Esophagus mucosa (tissue), 1 donor: ENCODE measurements at regions not wholly inside any gene's neighbourhood (a gene's known extent, or its start where the extent isn't known, plus 50 kb on each side); places are given as distances from the start of the nearest gene placed in this dataset.

Source experiments
- ATAC-seq: fragments of 200-7000 bp; cut with Tn5 transposase; one replicate; pipeline ENCODE4 v1.9.1; 2020
- donor health status: DM: yes; HTN: yes; CAD: no.

DNA sequence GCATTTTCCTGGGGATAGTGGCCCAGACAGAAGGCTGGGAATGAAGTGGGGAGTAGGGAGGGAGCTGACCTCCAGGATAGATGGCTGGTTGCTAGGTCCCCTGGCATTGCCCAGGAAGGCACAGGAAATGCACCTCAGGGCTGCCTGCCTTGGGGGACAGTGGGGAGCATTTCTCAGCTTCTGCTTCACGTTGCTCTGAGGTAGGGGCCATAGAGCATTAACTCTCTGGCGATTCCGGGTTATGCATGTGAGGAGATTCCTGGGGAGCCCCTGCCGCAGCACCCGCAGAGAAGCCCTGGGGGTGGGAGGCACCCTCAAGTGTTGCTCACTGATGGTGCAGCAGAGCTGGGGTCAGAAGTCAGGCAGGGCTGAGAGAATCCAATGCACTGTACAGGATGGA is 256.5 kb downstream of the CYP26B1 start:
- ATAC-seq = no peak

DNA sequence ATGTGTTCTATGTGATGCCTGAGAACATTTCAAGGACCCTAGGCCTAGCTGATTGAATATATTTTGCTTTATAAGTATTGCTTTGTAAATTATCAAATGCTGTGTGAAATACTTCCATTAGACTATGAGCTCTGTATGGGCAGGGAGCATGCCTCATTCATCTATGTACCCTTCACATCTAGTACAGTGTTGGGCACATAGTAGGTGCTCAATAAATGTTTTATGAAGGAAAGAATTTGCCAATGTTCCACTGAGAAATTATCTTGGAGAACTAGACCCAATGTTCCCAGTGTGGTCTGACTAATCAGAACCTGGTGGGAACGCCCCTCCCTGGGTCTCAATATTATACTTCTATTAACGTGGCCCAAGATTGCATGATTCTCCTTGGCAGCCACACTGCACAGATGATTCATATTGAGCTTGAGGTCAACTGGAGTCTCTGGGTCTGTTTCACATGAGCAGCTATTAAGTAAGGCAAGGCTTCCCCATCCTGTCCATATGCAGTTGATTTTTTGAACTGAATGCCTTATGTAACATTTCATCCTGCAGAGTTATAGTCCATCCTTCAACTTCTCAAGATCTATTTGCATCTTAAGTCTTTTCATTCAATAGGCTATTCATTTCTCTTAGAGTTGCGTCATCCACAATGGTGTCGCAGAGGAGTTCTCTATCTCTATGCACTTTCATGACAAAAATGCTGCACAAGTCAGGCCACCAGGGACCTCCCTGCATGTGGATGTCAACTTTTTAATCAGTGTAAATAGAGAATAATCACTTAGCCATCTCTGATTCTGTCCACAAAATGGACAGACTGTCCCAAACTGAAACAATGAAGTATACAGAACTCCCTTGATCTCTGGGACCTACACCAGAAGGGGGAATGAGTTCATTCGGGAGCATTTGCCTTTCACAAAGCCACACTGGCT is 257.6 kb downstream of the CYP26B1 start:
- peak; percentile 60 for ATAC-seq

DNA sequence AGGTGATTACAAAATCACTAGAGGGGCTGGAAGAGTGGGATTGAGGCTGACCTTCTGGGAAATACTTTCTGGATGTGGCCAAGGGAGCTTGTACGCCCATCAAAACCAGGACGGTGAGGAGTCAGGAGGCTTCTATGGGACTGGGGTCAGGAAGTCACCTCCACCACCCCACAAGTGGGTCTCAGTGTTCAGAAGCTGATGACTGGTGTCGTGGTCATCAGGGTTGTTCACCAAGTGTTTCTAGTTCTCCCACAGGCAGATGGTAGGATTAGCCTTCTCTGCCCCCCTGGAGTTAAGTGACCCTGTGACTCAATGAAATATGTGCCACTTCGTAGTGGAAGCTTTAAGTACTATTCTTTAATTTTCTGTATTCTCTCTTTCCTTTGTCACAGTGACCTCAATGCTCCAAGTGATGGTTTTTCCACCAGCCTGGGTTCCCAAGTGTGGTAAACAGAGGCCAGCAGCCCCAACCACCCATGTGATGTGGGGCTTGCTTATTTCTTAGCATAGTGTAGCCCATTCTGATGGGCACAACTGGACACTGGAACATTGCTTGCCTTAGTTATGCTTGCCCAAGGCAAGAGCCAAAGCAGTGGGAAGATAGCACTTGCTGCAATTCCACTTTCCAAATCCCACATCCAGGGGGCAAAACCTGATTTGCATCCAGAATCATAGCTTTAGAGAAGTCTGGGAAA is 258.8 kb downstream of the CYP26B1 start:
- no peak for ATAC-seq

DNA sequence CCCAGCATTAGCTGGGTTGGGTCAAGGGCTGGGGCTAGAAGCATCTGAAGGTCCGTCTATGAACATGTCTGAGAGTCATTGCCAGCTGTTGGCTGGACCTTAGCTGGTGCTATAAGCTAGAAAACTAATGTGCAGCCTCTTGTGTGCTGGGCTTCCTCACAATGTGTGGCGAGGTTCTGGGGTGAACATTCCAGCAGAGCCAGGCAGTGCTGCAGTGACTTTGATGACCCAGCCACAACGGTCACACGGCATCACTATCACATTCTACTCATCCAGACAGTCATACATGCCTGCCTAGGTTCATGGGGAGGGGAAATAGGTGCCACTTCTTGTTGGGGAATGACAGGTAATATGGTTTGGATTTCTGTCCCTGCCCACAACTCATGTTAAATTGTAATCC is 260.5 kb downstream of the CYP26B1 start:
- no peak for ATAC-seq

DNA sequence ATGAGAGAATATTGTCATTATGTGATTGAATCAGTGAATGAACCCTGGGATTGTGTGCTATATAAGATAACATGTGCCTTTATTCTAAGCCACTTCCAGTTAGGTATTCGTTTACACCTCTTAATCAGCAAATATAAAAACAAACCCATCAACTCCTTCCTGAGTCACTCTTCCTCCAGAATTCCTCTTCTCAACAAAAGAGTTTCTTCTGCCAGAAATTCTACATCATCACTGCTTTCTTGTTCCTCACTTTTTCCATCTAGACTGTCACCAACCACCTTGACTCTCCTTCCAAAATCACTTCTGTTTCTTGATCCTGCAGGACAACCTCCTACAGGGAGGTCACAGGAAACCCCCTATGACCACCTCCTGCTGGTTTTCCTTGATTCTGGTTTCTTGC is 261.4 kb downstream of the CYP26B1 start:
- ATAC-seq = no peak

DNA sequence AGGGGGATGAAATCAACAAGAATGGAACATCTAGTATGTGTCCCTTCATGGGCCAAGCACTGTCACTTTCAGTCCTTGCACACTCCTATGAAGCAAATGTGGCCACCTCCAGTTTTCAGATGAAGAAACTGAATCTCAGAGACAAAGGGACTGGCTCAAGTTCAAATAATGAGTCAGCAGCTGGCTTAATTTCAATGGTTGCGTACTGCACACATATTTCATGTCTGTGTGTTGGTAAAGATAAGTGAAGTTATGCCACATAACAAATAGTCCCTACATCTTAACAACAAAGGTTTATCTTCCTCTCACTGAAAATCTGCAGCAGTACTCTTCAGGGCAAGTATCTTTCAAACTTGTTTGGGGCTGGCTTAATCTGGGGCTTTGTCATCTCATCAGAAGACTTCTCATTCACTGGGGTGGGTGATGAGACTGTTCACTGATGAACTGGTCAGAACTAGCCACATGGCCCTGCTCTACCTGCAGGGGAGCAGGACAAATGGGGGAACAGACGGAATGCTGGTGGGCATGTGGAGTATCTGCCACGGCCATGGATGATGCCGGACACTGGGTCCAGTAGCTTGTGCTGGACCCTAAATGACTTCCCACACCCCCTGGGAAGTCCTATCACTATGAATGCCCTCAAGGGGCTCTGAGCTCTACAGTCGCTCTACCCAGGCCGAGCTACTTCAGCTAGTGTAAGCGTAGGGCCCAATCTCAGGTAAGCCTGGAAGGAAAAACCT is 263.2 kb downstream of the CYP26B1 start:
- ATAC-seq = no peak

DNA sequence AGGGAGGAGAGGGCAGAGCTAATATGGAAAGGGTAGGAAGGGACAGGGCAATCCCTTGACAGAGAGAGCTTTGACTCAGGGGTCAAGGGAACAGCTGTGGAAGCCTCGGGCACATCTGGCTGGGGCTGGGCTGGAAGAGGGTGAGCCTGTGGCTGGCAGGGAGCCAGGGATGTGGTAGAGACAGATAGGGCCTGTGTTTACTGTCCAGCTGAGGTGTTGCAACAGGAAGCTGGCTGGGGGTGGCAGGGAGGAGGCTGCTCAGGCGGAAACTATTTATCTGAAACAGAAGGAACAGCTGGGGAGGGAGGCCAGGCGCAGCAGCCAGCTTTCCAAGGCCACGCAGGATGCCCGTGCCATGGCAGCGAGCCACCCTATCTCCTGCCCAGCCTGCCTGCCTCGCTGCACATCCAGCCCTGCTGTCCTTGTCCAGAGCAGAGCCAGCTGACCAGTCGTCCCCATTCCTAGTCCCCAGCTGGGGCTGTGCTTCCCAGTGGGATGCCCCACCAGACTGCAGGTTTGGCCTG is 264.7 kb downstream of the CYP26B1 start:
- ATAC-seq = peak; percentile 39

DNA sequence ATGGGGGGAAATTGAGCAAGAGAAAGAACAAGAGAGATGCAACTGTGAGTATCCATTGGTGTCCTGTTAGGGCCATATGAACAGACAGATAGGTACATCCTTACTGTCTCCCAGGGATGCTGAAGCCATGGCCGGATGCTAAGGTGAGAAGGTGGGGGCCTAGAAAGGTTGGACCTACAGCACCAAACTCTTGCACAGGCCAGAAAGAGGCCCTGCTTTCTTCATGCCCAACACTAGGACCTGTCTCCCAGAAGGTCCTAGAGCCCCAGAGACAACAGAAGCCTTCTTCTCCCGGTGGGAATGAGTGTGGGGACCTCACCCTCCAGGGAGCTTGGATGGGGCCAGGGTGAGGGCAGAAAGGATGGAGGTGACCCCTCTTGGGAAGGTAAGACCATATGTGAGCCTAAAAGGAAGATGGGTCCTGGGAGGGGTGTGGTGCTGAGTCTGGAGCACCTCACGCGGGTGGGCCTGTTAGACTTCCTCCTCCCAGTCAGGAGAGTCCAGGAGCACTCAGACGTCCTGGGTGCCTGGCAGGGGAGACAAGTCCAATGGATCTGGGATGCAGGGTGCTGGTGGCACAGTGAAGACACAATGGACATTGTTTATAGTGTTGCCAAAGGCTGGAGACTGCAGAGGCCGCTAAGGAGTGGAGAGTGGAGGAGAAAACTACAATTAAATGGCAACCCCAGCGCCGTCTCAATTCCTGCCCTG is 265.3 kb downstream of the CYP26B1 start:
- no peak for ATAC-seq

DNA sequence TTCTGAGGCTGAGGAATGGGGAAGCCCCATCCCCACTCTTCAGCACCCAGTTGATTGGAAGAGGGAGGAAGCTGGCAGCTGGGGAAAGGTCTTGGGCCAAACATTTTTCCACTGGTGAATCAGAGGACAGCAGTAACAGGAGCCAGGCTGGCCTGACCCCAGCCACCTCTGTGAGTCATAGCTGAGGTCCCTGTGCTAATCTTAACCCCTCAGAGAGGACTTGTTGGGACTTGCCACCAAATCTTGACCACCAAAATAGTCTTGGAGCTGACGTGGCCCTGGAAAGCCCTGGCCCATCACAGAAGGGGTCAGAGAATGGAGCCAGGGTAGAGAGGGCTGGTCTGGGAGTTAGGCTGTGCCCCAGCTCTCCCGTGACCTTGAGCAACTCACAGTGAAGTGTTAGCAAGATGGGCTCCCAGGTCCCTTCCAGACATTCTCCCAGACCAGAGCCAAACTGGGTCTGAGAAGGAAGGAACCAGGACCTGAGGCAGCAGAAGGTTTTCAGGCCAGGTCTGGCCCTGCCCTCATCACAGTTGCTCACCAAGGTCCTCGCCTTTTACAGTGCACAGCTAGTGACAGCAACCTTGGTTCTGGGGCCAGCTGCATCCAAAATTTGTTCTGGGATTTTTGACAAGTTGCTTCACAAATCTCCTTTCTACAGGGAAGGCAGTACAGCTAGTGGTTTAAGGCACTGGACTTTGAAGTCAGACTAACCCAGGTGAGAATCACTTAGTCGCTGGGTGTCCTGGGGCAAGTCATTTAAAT is 266.6 kb downstream of the CYP26B1 start:
- peak; percentile 56 for ATAC-seq

DNA sequence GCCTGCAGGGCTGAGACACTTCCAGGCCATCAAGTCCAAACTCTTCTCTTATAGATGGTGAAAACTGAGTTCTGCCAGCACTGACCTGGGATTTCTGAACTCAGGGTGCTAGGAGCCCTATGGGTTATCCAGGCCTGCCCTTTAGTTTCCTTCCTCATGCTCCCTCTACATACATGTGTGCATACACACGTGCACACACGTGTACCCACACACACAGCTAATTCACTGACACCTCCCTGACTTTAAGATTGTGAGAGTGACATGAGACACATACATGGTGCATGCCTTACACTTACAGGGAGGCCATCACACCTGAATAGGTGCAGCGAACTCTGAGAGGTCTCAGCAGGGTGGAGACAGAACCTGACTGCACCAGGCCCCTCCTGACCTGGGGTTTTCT is 267.4 kb downstream of the CYP26B1 start:
- no peak for ATAC-seq

DNA sequence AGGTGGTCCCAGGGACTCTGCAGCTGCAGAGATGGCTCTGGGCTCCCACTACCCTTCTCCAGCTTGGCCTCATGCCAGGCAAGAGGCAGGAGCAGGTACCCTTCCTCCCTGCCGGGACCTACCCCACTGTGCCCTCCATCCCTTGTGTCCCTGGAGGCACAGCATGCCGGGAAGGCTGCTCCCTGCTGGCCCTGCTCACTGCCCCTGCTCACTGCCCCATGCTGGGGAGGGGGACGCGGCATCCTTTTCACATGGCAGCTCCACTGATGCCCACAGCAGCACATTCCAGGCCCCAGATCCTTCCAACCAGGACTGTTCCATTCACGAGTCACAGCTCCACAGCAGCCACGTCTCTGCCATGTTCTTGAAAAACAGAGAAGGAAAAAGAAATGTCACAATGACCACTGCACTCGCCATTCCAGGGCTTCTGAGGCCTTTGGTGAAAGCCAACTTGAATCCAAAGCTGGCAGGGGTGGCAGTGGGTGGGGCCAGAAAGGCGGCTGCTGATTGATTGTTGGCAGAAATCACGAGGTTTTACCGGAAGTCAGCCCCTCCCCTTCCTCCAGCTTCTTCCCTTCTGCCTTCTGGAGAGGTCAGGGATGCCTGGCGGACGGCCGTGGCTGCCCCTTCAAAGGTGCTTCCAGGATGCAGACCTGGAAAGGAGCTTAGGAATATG is 268.0 kb downstream of the CYP26B1 start:
- ATAC-seq = no peak

DNA sequence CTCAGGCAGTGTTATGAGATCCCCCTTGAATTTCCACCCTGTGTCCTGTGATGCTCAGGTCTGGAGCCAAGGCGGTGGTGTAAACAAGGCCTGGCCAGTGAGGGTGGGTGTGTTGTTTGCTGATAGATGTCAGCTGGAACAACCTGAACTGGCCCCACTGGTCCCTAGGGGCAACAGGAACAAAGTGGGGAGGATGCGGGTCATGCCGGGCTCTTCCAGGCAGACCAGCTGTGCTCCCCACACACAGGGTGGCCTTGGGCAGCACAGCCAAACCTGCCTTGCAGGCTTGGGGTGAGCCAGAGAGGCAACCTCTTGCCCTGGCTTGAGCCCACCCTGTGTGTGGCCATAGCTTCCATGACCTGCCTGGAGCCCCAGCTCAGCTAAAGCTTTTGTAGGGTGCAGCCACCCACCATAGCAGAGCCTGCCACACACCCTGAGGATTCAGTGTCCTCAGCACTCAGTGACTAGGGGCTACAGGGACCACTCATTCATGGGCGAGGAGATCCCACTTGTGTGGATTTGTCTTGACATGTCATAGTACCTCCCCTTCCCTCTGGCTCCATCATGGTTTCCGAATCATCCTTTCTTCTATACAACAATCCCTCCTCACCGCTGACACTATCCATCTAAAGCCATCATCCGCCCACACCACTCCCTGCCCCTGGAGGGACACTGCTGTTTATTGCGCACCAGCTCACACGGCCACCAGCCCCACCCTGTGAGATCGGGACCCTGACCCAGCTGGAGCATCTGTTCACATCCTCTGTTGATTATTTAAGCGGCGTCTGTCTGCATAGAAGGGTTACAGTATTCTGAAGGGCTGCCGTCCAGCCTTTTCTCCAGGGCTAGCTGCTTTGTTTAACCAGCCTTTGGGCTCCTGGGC is 268.8 kb downstream of the CYP26B1 start:
- no peak for ATAC-seq

DNA sequence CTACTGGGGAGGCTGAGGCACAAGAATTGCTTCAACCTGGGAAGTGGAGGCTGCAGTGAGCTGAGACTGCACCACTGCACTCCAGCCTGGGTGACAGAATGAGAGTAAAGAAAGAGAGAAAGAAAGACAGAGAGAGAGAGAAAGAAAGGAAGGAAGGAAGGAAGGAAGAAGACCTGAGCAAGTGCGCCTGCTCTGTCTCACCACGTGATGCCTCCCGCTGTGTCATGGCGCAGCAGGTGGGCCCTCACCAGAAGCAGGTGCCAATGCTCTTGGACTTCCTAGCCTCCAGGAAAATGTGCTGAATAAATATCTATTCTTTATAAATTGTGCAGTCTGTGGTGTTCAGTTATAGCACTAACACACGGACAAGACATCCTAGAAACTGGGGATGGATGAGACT is 270.0 kb downstream of the CYP26B1 start:
- no peak for ATAC-seq

DNA sequence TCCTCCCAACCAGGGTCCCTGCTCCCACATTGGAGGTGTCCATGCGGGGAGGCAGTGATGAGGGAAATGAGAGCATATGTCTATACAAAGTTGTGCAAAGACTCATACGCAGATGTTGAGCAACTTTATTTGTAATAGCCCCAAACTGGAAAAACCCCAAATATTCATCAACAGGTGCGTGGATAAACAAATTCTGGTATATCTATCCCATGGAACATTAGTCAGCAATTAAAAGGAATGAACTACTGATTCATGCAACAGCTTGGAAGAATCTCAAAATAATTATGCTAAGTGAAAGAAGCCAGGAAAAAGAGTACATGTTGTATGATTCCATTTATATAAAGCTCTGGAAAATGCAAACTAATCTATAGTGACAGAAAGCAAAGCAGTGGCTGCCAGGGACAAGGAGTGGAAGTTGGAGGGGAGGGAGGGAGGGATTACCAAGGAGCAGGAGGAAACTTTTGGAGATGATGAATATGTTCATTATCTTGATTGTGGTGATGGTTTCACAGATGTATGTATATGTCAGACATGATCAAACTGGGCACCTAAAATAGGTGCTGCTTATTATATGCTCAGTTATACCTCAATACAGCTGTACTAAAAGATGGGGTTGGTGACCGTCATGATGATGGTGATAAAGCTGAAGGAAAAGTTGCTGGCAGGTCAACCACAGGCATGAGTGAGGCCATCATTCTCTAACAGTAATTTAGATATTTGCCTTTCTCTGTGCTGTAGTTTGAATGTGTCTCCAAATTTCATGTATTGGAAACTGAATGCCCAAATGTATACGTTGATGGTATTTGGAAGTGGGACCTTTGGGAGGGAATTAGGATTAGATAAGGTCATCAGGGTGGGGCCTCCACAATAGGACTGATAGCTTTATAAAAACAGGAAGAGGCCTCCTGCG is 270.9 kb downstream of the CYP26B1 start:
- no peak for ATAC-seq

DNA sequence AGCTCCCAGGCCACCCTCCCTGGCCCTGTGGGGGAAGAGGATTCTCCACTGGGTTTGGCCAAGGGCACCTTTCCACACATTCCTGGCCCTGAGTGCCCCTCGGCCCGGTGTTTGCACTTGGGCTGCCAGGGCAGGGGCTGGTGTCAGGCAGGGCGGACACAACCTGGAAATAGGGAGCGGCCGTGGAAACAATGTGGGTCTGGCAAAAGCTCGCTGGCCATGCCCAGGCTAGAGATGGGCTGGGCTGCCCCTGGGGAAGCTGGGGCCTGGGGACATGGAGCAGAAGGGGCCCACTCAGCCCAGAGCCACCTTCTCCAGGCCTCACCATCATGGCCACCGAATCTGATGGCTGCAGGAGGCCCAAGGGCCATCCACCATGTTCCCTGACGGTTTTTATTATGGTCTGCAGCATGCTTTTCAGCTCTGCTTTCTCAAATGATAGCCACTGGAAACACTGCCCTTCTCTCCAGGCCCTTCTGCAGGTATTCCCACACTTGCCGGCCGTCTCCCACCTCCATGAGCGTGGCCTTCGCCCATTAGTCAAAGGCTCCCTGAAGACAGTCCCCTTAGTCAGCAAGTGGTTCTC is 275.1 kb downstream of the CYP26B1 start:
- ATAC-seq = no peak

DNA sequence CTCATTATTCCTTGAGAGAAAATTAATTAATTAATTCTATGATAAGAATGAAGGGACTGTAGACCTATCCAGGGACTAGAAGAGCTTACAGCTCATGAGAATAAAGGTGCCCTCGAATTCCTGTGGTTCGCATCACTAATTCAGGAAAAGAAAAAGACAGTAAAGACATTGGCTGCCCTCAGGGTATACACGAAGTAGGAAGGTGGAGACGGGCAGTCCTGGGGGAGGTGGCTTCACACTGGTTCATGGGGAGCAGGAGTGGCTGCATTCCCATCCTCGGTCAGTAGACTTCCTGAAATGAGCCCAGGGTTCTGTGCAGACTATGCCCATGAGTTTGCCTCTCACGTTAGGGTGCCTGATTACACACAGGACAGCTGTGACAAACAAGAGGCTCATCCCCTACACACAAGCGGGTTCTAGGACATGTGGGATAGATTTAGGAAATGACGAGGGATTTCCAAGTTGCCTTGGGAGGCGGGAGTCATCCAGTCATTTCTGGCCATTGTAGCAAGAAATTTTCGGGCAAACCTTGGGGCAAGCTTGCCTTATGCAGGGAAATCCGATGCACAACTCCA is 282.2 kb downstream of the CYP26B1 start:
- no peak for ATAC-seq

DNA sequence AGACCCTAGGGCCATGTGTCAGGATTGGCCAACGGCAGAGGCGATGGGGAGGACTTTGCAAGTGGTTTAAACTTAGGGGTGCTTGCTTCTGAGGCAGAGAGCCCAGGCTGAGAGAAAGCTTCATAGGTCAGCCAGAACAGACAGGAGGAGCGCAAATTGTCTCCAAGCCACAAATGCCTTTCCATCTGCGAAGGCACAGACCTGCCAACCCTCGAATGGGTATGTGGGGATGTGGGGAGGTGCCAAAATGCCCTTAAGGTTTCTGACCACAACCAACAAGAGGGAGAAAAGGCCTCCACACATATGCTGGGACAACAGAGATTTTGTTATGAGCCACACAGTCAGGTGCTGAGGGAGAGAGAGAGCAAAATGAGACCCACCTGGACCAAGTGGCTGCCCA is 283.6 kb downstream of the CYP26B1 start:
- ATAC-seq = no peak

DNA sequence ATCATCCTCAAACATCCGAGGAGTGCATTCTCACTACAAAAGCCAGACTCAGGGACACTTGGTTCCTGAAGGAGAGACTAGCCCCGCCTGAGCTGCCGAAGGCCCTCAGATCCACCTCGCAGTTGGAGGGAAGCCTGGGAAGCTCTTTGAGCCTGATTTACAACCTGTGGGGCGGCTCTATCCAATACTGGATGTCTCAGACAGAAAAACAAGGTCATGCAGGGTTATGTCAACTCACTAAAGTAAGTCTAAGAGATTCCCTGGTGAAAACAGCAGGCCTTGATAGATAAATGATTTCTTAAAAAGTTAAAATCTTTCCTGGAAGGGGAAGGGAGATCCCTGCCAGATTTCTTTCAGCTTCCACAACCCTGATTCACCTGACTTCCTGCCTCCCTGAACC is 284.3 kb downstream of the CYP26B1 start:
- no peak for ATAC-seq
